GM18498 (cell line): ENCODE measurements at regions not wholly inside any gene's neighbourhood (a gene's known extent, or its start where the extent isn't known, plus 50 kb on each side); places are given as distances from the start of the nearest gene placed in this dataset.
"Not testable (repeated sequence)": the region's sequence is repeated elsewhere in the genome, so short reads cannot be mapped to it uniquely, and the experiment has no call there.

Source experiments
- ATAC-seq: cut with Tn5 transposase; IDR thresholded peaks from one replicate; pipeline ENCODE4 v1.9.1; 2021; ENCODE audit warnings: mild to moderate bottlenecking, moderate library complexity; ENCODE audit not compliant: unreplicated experiment

DNA sequence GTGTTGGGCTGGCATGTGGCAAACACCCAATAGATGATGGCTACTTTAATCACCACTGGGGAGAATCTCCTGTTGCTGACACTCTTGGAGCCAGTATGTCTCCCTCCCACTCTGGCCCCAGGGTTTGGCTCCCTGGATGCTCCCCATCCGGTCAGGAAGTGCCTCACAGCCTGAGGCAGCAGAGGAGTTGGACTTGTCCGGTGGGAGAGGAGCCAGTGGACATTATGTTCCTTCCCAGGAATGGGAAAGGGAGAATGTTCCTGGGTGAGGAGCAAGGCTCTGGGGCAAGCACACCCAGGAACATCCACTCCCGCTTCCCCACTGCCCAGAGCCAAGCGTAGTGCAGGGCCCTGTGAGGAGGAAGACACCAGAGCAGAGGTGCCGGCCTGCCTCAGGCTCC is 84.6 kb upstream of the NAV2 start:
- no peak for ATAC-seq

DNA sequence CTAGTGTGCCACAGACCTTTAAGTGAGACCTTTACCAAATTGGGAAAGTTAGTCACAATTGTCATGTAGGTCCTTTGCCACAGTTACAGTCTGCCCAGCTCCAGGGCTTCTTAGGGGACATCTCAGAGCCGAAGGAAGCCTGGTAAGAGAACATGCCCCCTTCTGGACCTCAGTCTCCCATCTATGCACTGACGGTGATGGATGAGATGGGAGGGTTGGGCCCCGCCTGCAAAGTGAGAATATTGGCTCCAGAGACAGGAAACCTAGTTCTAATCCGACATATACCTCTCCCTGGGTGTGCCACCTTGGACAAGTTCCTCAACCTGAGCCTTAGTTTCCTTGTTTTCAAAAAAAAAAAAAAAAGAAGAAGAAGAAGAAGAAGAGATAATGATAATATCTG is 85.1 kb upstream of the NAV2 start:
- ATAC-seq: no peak

DNA sequence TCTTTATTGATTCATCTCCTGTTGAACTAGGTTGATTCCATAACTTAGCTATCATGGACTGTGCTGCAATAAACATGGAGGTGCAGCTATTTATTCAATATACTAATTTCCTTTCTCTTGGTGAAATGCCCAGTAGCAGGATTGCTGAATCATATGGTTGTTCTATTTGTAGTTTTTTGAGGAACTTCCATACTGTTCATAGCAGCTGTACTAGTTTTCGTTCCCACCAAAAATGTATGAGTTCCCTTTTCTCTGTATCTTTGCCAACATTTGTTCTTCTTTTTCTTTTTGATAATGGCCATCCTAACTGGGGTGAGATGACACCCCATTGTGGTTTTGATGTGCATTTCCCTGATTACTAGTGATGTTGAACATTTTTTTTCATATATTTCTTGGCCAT is 87.2 kb upstream of the NAV2 start:
- no peak for ATAC-seq

DNA sequence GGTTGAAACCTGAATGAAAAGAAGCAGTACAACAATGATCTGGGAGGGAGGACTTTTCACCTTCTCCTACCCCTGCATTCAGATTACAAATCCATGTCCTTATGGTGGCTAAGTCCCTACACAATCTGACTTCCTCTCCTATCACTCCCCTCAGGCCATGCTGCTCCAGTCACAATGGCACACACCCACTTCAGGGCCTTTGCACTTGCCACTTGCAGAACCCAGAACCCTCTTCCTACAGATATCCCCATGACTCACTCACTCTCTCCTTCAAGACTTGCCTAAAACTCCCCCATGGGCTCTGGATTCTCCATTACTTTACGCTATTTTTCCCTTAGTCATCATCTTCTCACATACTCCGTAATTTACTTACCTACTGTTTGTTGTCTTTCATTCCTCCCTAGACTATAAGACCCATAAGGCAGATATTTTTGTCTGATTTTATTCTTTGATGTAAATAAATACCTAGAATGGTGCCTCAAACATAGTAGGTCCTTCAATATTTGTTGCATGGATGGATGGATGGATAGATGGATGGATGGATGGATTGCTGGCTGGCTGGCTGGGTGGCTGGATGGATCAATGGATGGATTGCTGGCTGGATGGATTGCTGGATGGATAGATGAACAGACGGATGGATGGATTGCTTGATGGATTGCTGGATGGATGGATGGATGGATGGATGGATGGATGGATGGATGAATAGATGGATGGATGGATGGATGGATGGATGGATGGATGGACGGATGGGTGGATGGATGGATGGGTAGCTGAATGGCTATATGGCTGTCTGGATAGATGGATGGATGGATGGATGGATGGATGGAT is 94.7 kb upstream of the NAV2 start:
- ATAC-seq: no peak

DNA sequence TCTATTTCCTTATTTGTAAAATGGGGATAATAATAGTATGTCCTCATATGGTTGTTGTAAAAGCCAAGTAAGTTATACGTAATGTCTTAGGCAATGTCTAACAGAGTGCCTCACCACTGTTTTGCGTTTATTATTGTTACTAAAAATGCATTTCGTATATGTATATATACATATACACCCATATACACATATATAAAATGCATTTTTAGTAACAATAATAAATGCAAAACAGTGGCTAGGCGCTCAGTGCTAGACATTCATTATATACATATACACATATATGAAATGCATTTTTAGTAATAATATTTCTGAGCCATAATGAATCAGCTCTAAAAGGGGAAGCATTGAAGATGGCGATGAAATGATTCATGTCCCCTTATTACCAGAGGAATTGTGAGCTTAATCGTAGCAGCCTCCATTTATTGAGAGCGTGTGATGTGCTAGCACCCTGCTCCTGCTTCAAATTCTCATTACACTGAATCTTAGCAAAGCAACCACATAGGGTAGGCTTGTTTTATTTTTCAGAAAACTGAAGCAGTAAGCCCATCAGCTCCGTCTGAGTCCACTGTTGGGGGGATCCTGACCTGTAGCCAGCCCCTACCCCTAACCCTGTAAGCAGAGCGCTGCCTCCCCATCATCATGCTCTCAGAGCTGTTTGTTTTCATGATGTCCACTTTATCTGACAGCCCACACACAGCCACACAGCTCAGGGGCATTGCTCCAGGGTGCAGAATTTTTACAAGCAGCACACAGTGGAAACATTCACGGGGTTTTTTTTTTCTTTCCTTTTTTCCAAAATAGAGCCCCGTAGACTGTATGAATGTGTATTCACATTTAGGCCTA is 97.1 kb upstream of the NAV2 start:
- no peak for ATAC-seq

DNA sequence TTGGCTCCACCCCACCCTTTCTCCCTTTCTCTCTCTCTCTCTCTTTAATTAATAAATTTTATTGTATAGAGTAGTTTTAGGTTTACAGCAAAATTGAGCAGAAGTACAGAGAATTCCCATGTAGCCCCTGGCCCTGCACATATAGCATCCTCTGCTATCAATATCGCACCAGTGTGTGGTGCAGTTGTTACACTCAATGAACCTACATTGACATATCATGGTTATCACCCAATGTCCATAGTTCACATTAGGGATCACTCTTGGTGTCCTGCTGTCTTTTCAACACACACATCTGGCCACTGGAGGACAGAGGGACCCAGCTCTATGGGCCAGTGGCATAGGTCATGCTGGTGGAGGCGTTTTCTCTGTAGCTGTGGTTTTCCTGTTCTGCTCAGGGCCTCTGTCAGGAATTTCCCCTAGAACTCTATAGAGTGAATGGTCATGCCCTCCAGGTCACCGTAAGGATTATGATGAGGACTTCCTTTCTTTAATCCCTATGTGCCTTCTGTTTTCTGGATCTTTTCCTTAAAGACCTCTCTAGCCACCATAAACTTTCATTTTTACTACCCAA is 98.2 kb upstream of the NAV2 start:
- ATAC-seq: no peak

DNA sequence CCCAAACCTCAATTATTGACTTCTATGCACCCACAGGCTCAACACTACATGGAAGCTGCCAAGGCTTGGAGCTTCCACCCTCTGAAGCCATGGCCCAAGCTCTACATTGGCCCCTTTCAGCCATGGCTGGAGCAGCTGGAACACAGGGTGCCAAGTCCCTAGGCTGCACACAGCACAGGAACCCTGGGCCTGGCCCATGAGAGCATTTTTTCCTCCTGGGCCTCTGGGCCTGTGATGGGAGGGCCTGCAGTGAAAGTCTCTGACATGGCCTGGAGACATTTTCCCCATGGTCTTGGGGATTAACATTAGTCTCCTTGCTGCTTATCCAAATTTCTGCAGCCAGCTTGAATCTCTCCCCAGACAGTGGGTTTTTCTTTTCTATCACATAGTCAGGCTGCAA is 100.6 kb upstream of the NAV2 start:
- not testable (repeated sequence) for ATAC-seq

DNA sequence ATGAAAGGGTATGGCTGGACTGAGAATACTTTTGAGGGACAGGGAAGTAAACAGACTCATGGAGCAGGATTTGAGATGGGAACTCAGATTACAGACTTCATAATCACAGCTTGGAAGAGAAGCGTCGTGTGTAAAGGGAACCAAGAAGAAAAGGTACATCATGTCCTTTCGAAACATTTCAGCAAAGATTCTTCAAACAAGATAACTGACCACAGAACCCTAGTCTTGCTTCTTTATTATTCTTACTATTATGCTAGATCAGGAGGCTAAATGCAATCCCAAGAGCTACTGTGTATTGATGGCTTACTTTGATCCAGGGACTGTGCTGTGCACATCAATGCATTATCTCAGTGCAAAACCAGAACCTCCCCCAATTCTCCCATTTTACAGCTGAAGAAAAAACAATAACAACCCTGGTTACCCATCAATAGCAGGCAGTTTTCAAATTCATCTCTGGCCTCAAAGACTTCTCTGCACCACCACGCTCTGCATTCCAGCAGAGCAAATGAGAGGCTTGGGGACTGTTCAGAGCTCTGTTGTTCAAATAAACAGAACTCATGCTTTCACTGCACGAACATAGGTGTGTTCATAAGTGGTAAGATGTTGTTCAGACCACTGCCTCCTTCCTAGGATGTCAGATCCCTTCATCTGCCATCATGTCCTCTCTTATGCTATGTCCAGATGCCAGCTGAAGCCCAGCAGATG is 104.8 kb upstream of the NAV2 start:
- ATAC-seq: no peak

DNA sequence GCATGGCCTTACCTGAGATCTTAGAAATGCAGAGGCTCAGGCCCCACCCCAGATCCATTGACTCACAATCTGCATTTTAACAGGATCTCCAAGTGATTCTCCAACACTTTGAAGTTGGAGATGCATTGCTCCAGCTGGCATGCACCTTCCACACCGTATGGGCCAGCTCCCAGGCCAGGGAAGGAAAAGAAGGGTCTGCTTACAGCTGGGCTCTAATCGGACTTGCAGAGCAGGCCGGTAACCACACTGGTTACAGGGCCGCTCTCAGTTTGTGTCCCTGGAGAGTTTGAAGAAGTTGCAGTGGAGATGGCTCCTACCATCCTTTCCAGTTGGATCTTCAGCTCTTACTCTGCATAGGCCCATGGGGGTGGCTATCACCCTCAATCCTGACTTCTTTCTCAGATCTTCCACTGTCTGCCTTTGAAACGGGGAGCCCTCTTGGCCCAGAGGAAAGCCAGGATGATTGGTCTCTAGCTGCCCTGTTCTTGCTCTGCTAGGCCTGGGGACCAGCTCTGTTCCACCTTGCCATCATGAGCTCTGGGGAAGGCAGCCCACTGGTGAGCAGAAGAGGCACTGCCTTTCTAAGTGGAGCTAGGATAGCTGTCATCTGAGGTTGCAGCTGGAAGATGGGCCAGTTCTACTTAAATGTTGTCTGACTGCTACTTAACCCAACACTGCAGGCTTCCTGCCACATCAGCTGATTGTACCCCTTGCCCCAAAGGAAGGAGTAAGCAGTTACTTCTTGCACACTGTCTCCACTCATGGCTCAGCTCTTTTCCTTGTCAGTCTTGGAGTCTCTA is 105.6 kb upstream of the NAV2 start:
- ATAC-seq: no peak

DNA sequence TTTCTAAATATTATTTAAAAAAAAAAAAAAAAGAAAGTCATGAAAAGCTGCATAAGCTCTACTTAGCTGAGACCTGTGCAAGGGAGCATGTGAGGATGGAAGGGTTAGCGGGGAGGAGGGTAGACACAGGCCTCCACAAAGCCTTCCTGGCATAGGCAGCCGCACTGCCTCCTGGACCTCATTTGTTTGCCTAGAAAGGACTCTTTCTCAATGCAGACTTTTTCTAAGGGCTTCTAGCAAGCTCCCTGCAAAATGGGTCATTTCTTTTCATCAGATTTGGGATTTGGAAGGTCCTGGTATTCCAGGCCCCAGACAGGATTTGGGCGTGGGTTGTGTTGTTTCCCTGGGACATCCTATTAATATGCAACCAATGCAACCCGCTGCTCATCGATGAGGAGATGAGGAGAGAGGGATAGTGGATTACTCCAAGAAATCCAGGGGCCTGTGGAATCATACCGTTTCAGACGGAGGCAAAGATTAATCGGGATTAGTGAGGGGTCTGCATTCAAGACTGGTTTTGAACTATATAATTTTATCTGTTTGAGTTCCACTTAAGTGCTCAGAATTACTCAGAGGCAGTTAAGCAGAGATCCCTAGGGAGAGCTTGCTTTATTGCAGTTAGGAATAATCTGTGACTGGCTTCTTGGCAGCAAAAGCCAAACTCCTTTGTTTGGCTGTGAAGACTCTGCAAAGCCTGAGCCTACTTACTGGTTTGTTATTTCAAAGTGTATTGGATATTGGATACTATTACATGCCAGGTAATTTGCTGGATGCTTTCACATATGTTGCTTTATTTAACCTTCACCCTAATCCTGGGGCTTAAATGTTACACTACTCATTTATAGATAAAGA is 106.9 kb upstream of the NAV2 start:
- ATAC-seq: no peak

DNA sequence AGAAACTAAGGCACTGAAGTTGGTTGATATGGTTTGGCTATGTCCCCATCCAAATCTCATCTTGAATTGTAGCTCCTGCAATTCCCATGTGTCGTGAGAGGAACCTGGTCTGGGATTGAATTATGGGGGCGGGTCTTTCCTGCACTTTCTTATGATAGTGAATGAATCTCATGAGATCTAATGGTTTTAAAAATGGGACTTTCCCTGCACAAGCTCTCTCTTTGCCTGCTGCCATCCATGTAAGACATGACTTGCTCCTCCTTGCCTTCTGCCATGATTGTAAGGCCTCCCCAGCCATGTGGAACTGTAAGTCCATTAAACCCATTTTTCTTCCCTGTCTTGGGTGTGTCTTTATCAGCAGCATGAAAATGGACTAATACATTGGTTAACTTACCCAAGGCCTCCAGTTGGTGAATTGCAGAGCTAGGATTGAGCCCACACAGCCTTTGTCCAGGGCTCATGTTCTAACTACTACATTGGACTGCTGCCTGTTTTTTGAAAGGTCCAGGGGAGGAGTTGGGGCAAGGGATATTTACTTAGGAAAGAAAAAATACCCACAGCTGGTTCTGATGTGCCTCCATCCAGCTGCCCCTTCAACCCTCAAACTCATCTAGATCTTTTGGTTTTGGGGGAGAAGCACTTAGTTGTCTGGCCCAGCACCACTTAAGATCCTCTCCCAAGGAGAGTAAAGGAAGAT is 107.8 kb upstream of the NAV2 start:
- ATAC-seq: no peak

DNA sequence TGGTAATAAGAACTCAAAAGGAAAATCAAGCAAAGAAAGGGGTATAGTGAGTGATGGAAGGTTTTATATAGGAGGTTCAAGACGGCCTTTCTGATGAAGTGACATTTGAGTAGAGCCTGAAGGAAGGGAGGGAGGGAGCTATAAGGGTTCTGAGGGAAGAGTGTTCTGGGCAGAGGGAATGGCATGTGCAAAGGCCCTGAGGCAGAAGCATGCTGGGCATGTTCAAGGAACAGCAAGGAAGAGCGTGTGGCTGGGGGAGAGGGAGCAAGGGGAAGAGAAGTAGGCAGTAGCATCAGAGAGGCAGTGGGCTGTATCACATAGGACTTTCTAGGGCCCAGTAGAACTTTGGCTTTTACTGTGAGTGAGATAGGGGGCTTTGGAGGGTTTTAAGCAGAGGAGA is 108.9 kb upstream of the NAV2 start:
- ATAC-seq: no peak

DNA sequence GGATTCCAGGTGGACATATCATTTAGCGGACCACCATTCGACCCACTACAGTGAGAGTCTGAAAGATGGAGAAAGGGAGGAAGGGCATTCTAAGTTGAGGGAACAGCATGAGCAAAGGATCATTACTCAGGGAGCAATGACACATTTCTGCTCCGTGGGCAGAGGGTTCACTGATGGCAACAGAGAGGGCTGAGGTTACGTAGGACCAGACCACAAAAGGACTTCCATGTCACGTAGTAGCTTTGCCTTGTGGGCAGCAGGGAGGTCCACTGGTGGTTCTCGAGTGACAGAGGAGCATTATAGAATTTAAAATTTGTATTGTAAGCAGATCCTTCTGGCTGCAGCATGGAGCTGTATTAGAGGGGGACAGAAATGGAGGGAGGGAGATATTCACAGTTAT is 109.7 kb upstream of the NAV2 start:
- ATAC-seq: no peak

DNA sequence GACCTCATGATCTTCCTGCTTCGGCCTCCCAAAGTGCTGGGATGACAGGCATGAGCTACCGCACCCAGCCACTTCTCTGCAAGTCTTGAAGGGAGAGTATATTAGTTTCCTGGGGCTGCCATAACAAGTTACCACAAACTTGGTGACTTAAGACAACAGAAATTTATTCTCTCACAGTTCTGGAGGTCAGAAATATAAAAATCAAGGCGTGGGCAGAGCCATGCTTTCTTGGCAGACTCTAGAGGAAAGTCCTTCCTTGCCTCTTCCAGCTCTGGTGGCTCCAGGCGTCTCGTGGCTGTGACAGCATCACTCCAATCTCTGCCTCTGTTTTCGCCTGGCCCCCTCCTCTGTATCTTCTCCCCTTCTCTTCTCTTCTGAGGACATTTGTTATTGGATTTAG is 110.2 kb upstream of the NAV2 start:
- no peak for ATAC-seq

DNA sequence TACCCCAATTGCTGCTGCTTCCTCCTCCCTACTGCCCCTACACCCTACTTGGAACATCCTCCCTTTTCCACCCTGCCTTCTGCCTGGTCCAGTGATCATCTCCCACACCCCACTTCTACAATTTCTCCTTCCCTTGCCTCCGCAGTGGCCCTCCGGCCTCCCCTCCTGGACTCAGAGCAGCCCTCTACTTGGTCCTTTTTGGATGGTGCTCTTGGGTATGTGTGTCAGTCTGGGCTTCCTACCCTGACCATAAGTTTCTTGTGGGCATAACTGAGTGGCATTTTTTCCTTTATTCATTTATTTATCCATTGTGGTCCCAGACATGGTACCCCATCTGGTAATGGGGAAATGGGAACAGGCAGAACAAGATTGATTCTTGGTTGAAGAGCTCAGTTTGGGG is 111.4 kb upstream of the NAV2 start:
- no peak for ATAC-seq

DNA sequence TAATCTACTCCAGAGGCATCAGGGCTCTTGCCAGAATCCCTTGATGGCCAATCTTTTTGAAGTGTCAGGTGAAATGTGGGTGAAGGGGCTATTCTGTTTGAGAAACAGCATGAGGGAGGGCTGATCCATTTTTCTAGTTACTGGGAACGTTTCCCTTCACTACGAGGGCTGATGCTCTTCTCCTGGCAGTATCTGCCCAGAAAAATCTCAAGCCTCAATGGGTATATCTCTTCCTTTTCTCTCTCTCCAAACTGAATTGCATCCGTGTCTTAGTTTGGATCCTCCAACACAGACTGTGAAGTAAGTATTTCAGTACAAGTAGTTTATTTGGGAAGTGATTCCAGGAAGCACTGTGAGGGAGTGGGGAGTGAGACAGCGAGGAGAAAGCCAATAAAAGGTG is 113.0 kb upstream of the NAV2 start:
- no peak for ATAC-seq

DNA sequence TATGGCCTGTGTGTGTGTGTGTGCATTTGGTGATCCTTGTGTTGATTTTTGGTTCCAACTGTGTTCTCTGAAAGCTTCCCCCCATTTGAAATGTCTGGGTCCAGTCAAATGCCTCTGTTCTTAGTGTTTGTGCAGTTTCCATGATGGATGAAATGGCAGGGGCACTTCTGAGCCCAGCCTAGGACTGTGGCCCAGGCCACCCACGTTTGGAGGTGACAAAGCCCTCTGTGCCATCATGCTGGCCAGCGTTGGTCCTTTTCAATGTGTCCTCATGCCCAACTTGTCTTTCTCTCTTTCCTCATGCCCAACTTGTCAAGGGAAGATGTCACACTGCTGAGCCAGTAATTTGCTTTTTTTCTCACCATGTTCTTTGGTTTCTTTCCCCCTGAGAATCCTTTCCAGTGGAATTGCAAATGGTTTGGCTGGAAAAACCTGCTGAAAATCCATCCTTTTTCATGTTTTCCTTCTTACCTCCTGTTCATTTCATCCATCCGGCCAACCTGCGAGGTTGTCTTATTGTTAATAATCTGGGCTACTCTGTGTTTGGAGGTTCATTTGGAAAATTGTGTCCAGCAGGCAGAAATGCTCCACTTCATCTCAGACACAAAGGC is 113.7 kb upstream of the NAV2 start:
- no peak for ATAC-seq

DNA sequence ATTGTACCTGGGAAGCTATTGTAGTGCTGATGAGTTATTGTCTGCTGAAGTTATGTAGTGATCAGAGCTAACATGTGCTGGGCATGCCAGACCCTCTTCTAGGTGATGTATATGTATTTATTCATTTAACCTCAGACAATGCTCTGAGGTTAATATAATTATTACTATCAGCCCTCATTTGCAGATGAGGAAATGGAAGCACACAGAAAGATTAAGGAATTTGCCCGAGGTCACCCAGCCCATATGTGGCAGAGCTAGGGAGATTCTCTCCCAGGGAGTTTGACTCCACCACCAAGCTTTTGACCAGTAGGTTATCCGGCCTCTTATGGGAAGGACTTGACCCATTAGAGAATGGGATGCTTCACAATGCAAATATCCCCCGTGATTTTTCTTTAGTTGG is 114.2 kb upstream of the NAV2 start:
- ATAC-seq: no peak

DNA sequence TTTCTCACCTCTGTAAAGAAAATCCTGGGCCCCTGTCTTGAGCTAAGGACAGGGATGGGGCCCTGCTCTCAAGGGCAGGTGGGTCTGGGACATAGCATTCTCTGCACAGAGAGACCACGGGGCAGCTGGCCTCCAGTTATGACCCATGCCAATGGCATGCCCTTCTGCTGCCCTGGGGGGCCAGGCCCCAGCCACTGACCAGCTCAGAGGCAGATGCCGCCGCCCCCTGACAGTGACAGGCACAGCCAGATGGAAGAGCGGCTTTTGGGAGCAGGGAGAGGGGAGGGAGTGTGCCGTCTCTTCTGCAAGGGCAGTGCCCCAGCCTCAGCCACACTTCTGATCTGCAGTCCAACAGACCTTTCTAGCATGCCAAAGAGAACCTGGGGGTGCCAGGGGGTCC is 114.8 kb upstream of the NAV2 start:
- no peak for ATAC-seq
